ENCODE measurements at regions not wholly inside any gene's neighbourhood (a gene's known extent, or its start where the extent isn't known, plus 50 kb on each side); places are given as distances from the start of the nearest gene placed in this dataset.
"Not testable (repeated sequence)": the region's sequence is repeated elsewhere in the genome, so short reads cannot be mapped to it uniquely, and the experiment has no call there.

GRCh38 chr7:15845868-15846267, 159.4 kb upstream of the MEOX2 start:
- no peak for DNase-seq

GRCh38 chr7:15845461-15845860, 159.0 kb upstream of the MEOX2 start:
- no peak for DNase-seq

GRCh38 chr7:15839416-15840100, 153.1 kb upstream of the MEOX2 start:
- DNase-seq, result no peak

GRCh38 chr7:15838265-15838664, 151.8 kb upstream of the MEOX2 start:
- no peak for DNase-seq

- DNase-seq, result no peak
Measured at GRCh38 chr7:15837306-15837950, 150.9 kb upstream of the MEOX2 start.

GRCh38 chr7:15836651-15837050, 150.2 kb upstream of the MEOX2 start:
- no peak for DNase-seq

- no peak for DNase-seq
Measured at GRCh38 chr7:15836041-15836440, 149.6 kb upstream of the MEOX2 start.

- no peak for DNase-seq
Measured at GRCh38 chr7:15834446-15834845, 148.0 kb upstream of the MEOX2 start.

- DNase-seq, result no peak
Measured at GRCh38 chr7:15832996-15833395, 146.5 kb upstream of the MEOX2 start.

GRCh38 chr7:15831606-15832005, 145.1 kb upstream of the MEOX2 start:
- no peak for DNase-seq

- DNase-seq, result no peak
Measured at GRCh38 chr7:15829691-15830090, 143.2 kb upstream of the MEOX2 start.

- DNase-seq, result no peak
Measured at GRCh38 chr7:15828881-15829280, 142.4 kb upstream of the MEOX2 start.

- no peak for DNase-seq
Measured at GRCh38 chr7:15821484-15822427, 135.3 kb upstream of the MEOX2 start.

GRCh38 chr7:15820319-15820718, 133.8 kb upstream of the MEOX2 start:
- DNase-seq, result no peak

GRCh38 chr7:15816835-15817426, 130.4 kb upstream of the MEOX2 start:
- no peak for DNase-seq

GRCh38 chr7:15813448-15813847, 127.0 kb upstream of the MEOX2 start:
- DNase-seq, result no peak

- not testable (repeated sequence) for DNase-seq
Measured at GRCh38 chr7:15810383-15810782, 123.9 kb upstream of the MEOX2 start.

GRCh38 chr7:15809936-15810335, 123.5 kb upstream of the MEOX2 start:
- not testable (repeated sequence) for DNase-seq

GRCh38 chr7:15805891-15806290, 119.4 kb upstream of the MEOX2 start:
- DNase-seq, result no peak

GRCh38 chr7:15802425-15802824, 115.9 kb upstream of the MEOX2 start:
- DNase-seq, result no peak

GRCh38 chr7:15801551-15801950, 115.1 kb upstream of the MEOX2 start:
- DNase-seq, result no peak

GRCh38 chr7:15801041-15801440, 114.6 kb upstream of the MEOX2 start:
- no peak for DNase-seq

- no peak for DNase-seq
Measured at GRCh38 chr7:15798081-15798480, 111.6 kb upstream of the MEOX2 start.

Data from SW 1271 (cell line).